Cardiac muscle cell (in vitro differentiated cells and primary cell): ENCODE measurements at regions not wholly inside any gene's neighbourhood (a gene's known extent, or its start where the extent isn't known, plus 50 kb on each side); places are given as distances from the start of the nearest gene placed in this dataset.

Source experiments
- DNase-seq, 2 donors: peaks; one replicate each; pipeline versions ENCODE4 v3.0.0 to v3.0.0-alpha.2; 2010 to 2017; ENCODE audit warnings: low read depth in 1 of 2, low spot score in 1 of 2
- H3K27ac ChIP-seq: fragments of 200-600 bp; sonication (generic); 2 replicates; pipeline ENCODE4 v1.5.1; 2016
- H3K27me3 ChIP-seq: fragments of 200-600 bp; sonication (generic); 2 replicates; pipeline ENCODE4 v1.6.0; 2016; ENCODE audit warnings: control low read depth
- H3K36me3 ChIP-seq: fragments of 200-600 bp; sonication (generic); 2 replicates; pipeline ENCODE4 v1.5.1; 2016; ENCODE audit warnings: control low read depth
- H3K4me1 ChIP-seq: fragments of 200-600 bp; sonication (generic); 2 replicates; pipeline ENCODE4 v1.8.1; 2017; ENCODE audit warnings: low read depth, mild to moderate bottlenecking, mixed run types
- H3K4me3 ChIP-seq: fragments of 200-600 bp; sonication (generic); 2 replicates; pipeline ENCODE4 v1.5.1; 2016; ENCODE audit warnings: mild to moderate bottlenecking
- H3K9me3 ChIP-seq: fragments of 200-600 bp; sonication (generic); 2 replicates; pipeline ENCODE4 v1.5.1; 2017; ENCODE audit warnings: low read depth, mild to moderate bottlenecking, control low read depth
- TF ChIP-seq, protein P1 (sequence below): IDR thresholded peaks from 2 replicates; pipeline ENCODE4 v1.5.1; 2012; ENCODE audit warnings: low read depth, mild to moderate bottlenecking, low read length

- TF ChIP-seq, protein P1, sequence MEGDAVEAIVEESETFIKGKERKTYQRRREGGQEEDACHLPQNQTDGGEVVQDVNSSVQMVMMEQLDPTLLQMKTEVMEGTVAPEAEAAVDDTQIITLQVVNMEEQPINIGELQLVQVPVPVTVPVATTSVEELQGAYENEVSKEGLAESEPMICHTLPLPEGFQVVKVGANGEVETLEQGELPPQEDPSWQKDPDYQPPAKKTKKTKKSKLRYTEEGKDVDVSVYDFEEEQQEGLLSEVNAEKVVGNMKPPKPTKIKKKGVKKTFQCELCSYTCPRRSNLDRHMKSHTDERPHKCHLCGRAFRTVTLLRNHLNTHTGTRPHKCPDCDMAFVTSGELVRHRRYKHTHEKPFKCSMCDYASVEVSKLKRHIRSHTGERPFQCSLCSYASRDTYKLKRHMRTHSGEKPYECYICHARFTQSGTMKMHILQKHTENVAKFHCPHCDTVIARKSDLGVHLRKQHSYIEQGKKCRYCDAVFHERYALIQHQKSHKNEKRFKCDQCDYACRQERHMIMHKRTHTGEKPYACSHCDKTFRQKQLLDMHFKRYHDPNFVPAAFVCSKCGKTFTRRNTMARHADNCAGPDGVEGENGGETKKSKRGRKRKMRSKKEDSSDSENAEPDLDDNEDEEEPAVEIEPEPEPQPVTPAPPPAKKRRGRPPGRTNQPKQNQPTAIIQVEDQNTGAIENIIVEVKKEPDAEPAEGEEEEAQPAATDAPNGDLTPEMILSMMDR: no peak
- Histone ChIP-seq H3K4me3 (no peak overlapping the region), H3K36me3 (no peaks in the 10 kb centered on the region), H3K27ac (no peak overlapping the region), H3K27me3 (no peaks in the 10 kb centered on the region), H3K4me1 (no peaks in the 10 kb centered on the region), H3K9me3 (no peaks in the 10 kb centered on the region)
- no peak for DNase-seq
These were observed 167.7 kb upstream of the NMUR2 start for GRCh38 chr5:152572812-152573211.

GRCh38 chr5:152584103-152584502 lies 179.0 kb upstream of the NMUR2 start:
- TF ChIP-seq, protein P1: no peak
- H3K27ac ChIP-seq: no peak overlapping the region
- H3K4me3 ChIP-seq: no peak overlapping the region
- no peaks in the 10 kb centered on the region for H3K27me3 ChIP-seq
- H3K4me1 ChIP-seq: no peaks in the 10 kb centered on the region
- no peaks in the 10 kb centered on the region for H3K36me3 ChIP-seq
- no peaks in the 10 kb centered on the region for H3K9me3 ChIP-seq
- no peak for DNase-seq

GRCh38 chr5:152592416-152592815 lies 187.3 kb upstream of the NMUR2 start:
- TF ChIP-seq, protein P1: no peak
- Histone ChIP-seq H3K4me1 (no peaks in the 10 kb centered on the region), H3K27me3 (no peaks in the 10 kb centered on the region), H3K36me3 (no peaks in the 10 kb centered on the region), H3K27ac (no peak overlapping the region), H3K9me3 (no peaks in the 10 kb centered on the region), H3K4me3 (no peak overlapping the region)
- no peak for DNase-seq

DNA sequence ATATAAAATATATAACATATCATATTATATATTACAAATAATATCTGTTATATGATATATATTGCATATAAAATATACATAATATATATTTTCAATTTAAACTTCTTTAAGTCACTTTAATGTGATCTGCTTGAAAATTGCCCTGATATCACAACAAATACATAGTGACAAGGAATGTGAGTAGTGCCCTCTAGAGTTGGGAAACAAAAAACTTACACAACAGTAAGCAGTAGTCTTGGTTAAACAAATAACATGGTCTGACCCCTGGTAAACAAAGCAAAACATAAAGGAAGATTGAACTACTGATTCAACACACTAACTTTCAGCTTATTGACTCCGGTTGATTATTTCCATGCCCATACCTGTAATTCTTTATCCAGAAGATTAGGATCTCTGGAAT lies 188.3 kb upstream of the NMUR2 start:
- Histone ChIP-seq H3K27me3 (no peaks in the 10 kb centered on the region), H3K9me3 (no peaks in the 10 kb centered on the region), H3K27ac (no peak overlapping the region), H3K4me3 (no peak overlapping the region), H3K4me1 (no peaks in the 10 kb centered on the region), H3K36me3 (no peaks in the 10 kb centered on the region)
- TF ChIP-seq, protein P1: no peak
- DNase-seq: no peak

DNA sequence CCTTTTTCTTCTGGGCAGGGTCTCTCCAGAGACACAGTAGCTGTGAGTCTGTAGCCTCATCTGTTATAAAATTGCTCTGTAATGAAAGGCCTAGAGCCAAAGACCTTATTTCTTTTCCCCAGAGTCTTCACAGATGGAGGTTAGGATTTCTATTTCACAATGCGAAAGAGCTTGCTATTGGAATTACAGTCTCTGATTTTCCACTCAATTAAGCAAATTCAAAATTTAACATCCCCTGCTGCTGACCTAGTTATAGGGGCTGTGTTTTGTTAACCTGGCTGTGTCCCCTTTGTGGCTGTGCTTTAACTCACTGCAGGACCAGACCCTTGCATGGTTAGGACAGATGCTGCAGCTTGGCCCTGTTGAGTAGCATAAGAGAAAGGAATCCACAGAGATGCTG lies 190.3 kb upstream of the NMUR2 start:
- Histone ChIP-seq H3K4me1 (no peaks in the 10 kb centered on the region), H3K36me3 (no peaks in the 10 kb centered on the region), H3K4me3 (no peak overlapping the region), H3K9me3 (no peaks in the 10 kb centered on the region), H3K27ac (no peak overlapping the region), H3K27me3 (no peaks in the 10 kb centered on the region)
- TF ChIP-seq, protein P1: no peak
- DNase-seq: no peak

DNA sequence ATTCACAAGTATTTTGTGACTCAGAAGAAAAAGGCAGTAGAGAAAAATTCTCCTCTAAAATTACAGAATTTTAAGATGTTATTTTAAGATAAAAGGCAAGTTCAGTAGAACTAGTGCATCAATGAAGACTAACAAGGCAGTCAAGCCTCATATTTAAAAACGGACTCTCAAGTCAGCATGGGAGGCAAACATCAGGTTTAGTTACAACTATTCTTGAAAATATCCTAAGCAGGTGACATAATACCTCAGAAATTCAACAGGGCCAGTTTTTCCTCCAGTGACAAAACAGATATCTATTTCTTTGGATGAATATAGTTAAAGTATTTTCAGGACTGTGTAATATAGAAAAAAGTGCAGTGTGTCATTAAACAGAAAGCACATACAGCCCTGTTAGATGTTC lies 194.0 kb upstream of the NMUR2 start:
- H3K4me1 ChIP-seq: no peaks in the 10 kb centered on the region
- no peaks in the 10 kb centered on the region for H3K27me3 ChIP-seq

More for the DNA sequence above, 194.0 kb upstream of the NMUR2 start:
- TF ChIP-seq, protein P1: no peak
- no peak for DNase-seq
- H3K27ac ChIP-seq: no peak overlapping the region
- H3K9me3 ChIP-seq: no peaks in the 10 kb centered on the region
- no peaks in the 10 kb centered on the region for H3K36me3 ChIP-seq
- H3K4me3 ChIP-seq: no peak overlapping the region
